SK-N-SH treated with all-trans-retinoic acid at 6 μM for 48 hours (cell line): ENCODE measurements at regions not wholly inside any gene's neighbourhood (a gene's known extent, or its start where the extent isn't known, plus 50 kb on each side); places are given as distances from the start of the nearest gene placed in this dataset.
A peak's percentile ranks its signal among the peaks of the same experiment; 100 is the strongest.

Experiments used
- ATAC-seq: fragments of 200-7000 bp; cut with Tn5 transposase; 3 replicates; pipeline ENCODE4 v1.9.1; 2020; ENCODE audit warnings: mild to moderate bottlenecking, moderate library complexity
- ARNTL ChIP-seq: fragments of 450-650 bp; formaldehyde crosslinking; IDR thresholded peaks from 2 replicates; pipeline ENCODE4 v1.5.0; 2020; ENCODE audit warnings: low read depth, mild to moderate bottlenecking, moderate library complexity, borderline replicate concordance
- BACH2 ChIP-seq: fragments of 250-450 bp; sonication (Bioruptor Pico); IDR thresholded peaks from 2 replicates; pipeline ENCODE4 v1.9.0; 2021; ENCODE audit warnings: mild to moderate bottlenecking, borderline replicate concordance
- CSDC2 ChIP-seq: fragments of 250-450 bp; sonication (Bioruptor Pico); IDR thresholded peaks from 2 replicates; pipeline ENCODE4 v1.5.0; 2020; ENCODE audit warnings: mild to moderate bottlenecking, moderate library complexity
- ESRRG ChIP-seq: fragments of 250-450 bp; sonication (Bioruptor Pico); IDR thresholded peaks from 2 replicates; pipeline ENCODE4 v1.6.1; 2021; ENCODE audit warnings: mild to moderate bottlenecking
- ISL1 ChIP-seq: fragments of 250-450 bp; sonication (Bioruptor Pico); IDR thresholded peaks from 2 replicates; pipeline ENCODE4 v2.1.2; 2022; ENCODE audit warnings: mild to moderate bottlenecking, moderate library complexity
- OSR1 ChIP-seq: fragments of 250-450 bp; sonication (Bioruptor Pico); IDR thresholded peaks from 2 replicates; pipeline ENCODE4 v1.8.0; 2022; ENCODE audit warnings: moderate library complexity, mild to moderate bottlenecking, inconsistent platforms
- PATZ1 ChIP-seq: fragments of 250-450 bp; sonication (Bioruptor Pico); IDR thresholded peaks from 2 replicates; pipeline ENCODE4 v1.8.0; 2020; ENCODE audit warnings: mild to moderate bottlenecking, moderate library complexity, borderline replicate concordance
- RARB ChIP-seq: fragments of 250-450 bp; sonication (Bioruptor Pico); IDR thresholded peaks from 2 replicates; pipeline ENCODE4 v1.8.0; 2021; ENCODE audit warnings: mild to moderate bottlenecking, moderate library complexity
- SNAI2 ChIP-seq: fragments of 250-450 bp; sonication (Bioruptor Pico); IDR thresholded peaks from 2 replicates; pipeline ENCODE4 v1.5.0; 2020; ENCODE audit warnings: mild to moderate bottlenecking, moderate library complexity
- TCF4 ChIP-seq: fragments of 250-450 bp; sonication (Bioruptor Pico); IDR thresholded peaks from 2 replicates; pipeline ENCODE4 v1.8.0; 2021; ENCODE audit warnings: mild to moderate bottlenecking, moderate library complexity, borderline replicate concordance
- TOX ChIP-seq: fragments of 250-450 bp; sonication (Bioruptor Pico); IDR thresholded peaks from 2 replicates; pipeline ENCODE4 v1.8.0; 2021; ENCODE audit warnings: mild to moderate bottlenecking, moderate library complexity, borderline replicate concordance
- ZFP3 ChIP-seq: fragments of 250-450 bp; sonication (Bioruptor Pico); IDR thresholded peaks from 2 replicates; pipeline ENCODE4 v1.5.0; 2020; ENCODE audit warnings: mild to moderate bottlenecking, moderate library complexity
- ZFP30 ChIP-seq: fragments of 450-650 bp; formaldehyde crosslinking; IDR thresholded peaks from 2 replicates; pipeline ENCODE4 v1.5.0; 2022; ENCODE audit warnings: mild to moderate bottlenecking, moderate library complexity
- ZNF565 ChIP-seq: fragments of 450-650 bp; formaldehyde crosslinking; conservative IDR thresholded peaks from 2 replicates; pipeline ENCODE4 v1.5.0; 2020; ENCODE audit warnings: low read depth, mild to moderate bottlenecking, moderate library complexity
- ZNF70 ChIP-seq: fragments of 450-650 bp; formaldehyde crosslinking; IDR thresholded peaks from 2 replicates; pipeline ENCODE4 v1.5.0; 2020; ENCODE audit warnings: mild to moderate bottlenecking, moderate library complexity
- ZNF8 ChIP-seq: fragments of 450-650 bp; formaldehyde crosslinking; IDR thresholded peaks from 2 replicates; pipeline ENCODE4 v1.5.0; 2020; ENCODE audit warnings: mild to moderate bottlenecking, moderate library complexity
- TF ChIP-seq, protein P1 (sequence below): fragments of 250-450 bp; sonication (Bioruptor Pico); IDR thresholded peaks from 2 replicates; pipeline ENCODE4 v1.5.0; 2020; ENCODE audit warnings: mild to moderate bottlenecking, moderate library complexity
- TF ChIP-seq, protein P2 (sequence below): fragments of 250-450 bp; sonication (Bioruptor Pico); IDR thresholded peaks from 2 replicates; pipeline ENCODE4 v1.5.1; 2021; ENCODE audit warnings: mild to moderate bottlenecking, moderate library complexity

DNA sequence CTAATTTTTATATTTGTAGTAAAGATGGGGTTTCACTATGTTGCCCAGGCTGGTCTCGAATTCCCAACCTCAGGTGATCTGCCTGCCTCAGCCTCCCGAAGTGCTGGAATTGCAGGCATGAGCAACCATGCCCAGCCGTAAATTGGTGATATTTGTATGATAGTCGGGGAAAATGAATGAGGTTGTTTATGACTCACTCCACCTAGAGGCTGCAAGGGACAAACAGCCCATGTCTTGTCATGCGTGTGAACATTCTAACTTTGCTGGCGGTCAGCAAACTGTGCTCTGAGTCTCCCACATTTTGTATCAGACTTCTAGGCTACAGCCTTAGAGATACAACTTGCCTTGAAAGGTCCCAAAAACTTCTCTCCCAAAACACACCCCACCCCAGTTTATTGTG lies 133.5 kb upstream of the DTNA start (continued):
- TF ChIP-seq, protein P1, sequence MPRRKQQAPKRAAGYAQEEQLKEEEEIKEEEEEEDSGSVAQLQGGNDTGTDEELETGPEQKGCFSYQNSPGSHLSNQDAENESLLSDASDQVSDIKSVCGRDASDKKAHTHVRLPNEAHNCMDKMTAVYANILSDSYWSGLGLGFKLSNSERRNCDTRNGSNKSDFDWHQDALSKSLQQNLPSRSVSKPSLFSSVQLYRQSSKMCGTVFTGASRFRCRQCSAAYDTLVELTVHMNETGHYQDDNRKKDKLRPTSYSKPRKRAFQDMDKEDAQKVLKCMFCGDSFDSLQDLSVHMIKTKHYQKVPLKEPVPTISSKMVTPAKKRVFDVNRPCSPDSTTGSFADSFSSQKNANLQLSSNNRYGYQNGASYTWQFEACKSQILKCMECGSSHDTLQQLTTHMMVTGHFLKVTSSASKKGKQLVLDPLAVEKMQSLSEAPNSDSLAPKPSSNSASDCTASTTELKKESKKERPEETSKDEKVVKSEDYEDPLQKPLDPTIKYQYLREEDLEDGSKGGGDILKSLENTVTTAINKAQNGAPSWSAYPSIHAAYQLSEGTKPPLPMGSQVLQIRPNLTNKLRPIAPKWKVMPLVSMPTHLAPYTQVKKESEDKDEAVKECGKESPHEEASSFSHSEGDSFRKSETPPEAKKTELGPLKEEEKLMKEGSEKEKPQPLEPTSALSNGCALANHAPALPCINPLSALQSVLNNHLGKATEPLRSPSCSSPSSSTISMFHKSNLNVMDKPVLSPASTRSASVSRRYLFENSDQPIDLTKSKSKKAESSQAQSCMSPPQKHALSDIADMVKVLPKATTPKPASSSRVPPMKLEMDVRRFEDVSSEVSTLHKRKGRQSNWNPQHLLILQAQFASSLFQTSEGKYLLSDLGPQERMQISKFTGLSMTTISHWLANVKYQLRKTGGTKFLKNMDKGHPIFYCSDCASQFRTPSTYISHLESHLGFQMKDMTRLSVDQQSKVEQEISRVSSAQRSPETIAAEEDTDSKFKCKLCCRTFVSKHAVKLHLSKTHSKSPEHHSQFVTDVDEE (CRISPR knock-in tag) = no peak
- TF ChIP-seq ZFP30 (CRISPR knock-in tag) (no peak), TCF4 (no peak), BACH2 (no peak), ZNF70 (CRISPR knock-in tag) (no peak)

- no peak for ATAC-seq
- TF ChIP-seq, protein P1 (CRISPR knock-in tag) = no peak
- TF ChIP-seq BACH2 = no peak
- no peak for TF ChIP-seq ZFP3 (CRISPR knock-in tag)
Measured at GRCh38 chr18:34583895-34584294, 126.2 kb upstream of the DTNA start.

DNA sequence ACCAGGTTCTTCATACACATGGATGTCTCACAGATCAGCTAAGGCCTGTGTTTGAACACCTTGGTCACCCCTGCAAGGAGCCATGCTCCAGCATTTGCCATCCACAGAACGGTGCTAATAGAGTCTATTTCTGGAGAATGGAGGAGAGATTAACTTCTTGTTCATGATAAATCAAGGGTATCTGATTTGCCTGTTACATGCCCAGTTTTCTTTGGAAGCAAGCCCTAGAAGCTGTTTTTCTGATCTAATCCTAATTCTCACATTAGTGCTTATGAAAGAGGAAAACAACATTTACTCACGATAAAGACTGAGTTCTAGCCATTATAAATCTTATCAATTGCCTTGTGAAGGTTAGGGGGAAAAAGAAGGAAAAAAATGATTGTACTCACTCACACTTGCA lies 119.6 kb upstream of the DTNA start:
- ATAC-seq = no peak
- TF ChIP-seq RARB (CRISPR knock-in tag) (no peak), ZNF8 (CRISPR knock-in tag) (no peak), PATZ1 (CRISPR knock-in tag) (no peak), ZNF70 (CRISPR knock-in tag) (no peak), CSDC2 (no peak), OSR1 (CRISPR knock-in tag) (no peak), BACH2 (no peak), ZNF565 (no peak), SNAI2 (no peak), ARNTL (CRISPR knock-in tag) (no peak), ISL1 (CRISPR knock-in tag) (peak; percentile 69), ZFP30 (CRISPR knock-in tag) (no peak), TOX (CRISPR knock-in tag) (no peak), ESRRG (no peak)
- TF ChIP-seq, protein P1 (CRISPR knock-in tag) = peak; percentile 46; the same call in 1 of the 2 replicates
- TF ChIP-seq, protein P2, sequence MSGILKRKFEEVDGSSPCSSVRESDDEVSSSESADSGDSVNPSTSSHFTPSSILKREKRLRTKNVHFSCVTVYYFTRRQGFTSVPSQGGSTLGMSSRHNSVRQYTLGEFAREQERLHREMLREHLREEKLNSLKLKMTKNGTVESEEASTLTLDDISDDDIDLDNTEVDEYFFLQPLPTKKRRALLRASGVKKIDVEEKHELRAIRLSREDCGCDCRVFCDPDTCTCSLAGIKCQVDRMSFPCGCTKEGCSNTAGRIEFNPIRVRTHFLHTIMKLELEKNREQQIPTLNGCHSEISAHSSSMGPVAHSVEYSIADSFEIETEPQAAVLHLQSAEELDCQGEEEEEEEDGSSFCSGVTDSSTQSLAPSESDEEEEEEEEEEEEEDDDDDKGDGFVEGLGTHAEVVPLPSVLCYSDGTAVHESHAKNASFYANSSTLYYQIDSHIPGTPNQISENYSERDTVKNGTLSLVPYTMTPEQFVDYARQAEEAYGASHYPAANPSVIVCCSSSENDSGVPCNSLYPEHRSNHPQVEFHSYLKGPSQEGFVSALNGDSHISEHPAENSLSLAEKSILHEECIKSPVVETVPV (CRISPR knock-in tag) = no peak
- TF ChIP-seq, all 23 proteins: peak for 2
